Caco-2 (cell line): ENCODE measurements at regions not wholly inside any gene's neighbourhood (a gene's known extent, or its start where the extent isn't known, plus 50 kb on each side); places are given as distances from the start of the nearest gene placed in this dataset.

Experiments
- BruUV-seq: library from RNA; stranded (reverse); fragments of 400-500 nt; replicated peaks from 2 replicates; lab custom pipeline; 2021; lab: Mats Ljungman, UMichigan
- CTCF ChIA-PET: fragments of 300-600 bp; sonication (Branson Sonifier 250); formaldehyde crosslinking; loops from one replicate; lab custom pipeline; 2022; ENCODE audit warnings: antibody characterized with exemption; lab: Charles Lee
- POLR2A ChIA-PET: fragments of 300-600 bp; sonication (Branson Sonifier 250); formaldehyde crosslinking; loops from one replicate; lab custom pipeline; 2022; ENCODE audit warnings: antibody characterized with exemption; lab: Charles Lee
- DNase-seq, 2 experiments: peaks; one replicate each; pipeline versions ENCODE4 v3.0.0 to v3.0.0-alpha.2; 2020 to 2022
- H3K27me3 ChIP-seq: replicated peaks from 2 replicates; pipeline ENCODE4 v1.6.0; 2011; ENCODE audit warnings: low read length; ENCODE audit not compliant: control insufficient read depth, insufficient read depth
- H3K36me3 ChIP-seq: 2 replicates; pipeline ENCODE4 v1.5.1; 2011; ENCODE audit warnings: low read length; ENCODE audit not compliant: control insufficient read depth, insufficient read depth
- H3K4me1 ChIP-seq: fragments of 250-450 bp; sonication (Bioruptor Pico); 2 replicates; pipeline ENCODE4 v1.5.1; 2020; ENCODE audit warnings: mild to moderate bottlenecking
- H3K4me3 ChIP-seq: 2 replicates; pipeline ENCODE4 v1.5.1; 2011; ENCODE audit warnings: low read depth, mild to moderate bottlenecking, control low read depth, low read length
- H3K9me3 ChIP-seq: fragments of 250-450 bp; sonication (Bioruptor Pico); 2 replicates; pipeline ENCODE4 v1.5.1; 2020; ENCODE audit warnings: mild to moderate bottlenecking, moderate library complexity
- H3K27ac Mint-ChIP-seq: one replicate; pipeline ENCODE4 v1.8.0; 2022; ENCODE audit warnings: mixed read lengths; ENCODE audit not compliant: unreplicated experiment
- H3K27me3 Mint-ChIP-seq: one replicate; pipeline ENCODE4 v1.8.0; 2022; ENCODE audit warnings: mixed read lengths; ENCODE audit not compliant: insufficient read depth, unreplicated experiment
- H3K36me3 Mint-ChIP-seq: one replicate; pipeline ENCODE4 v1.8.0; 2022; ENCODE audit warnings: mild to moderate bottlenecking, mixed read lengths; ENCODE audit not compliant: insufficient read depth, unreplicated experiment
- H3K4me1 Mint-ChIP-seq: one replicate; pipeline ENCODE4 v1.8.0; 2022; ENCODE audit warnings: low read depth, mixed read lengths; ENCODE audit not compliant: unreplicated experiment
- H3K4me3 Mint-ChIP-seq: one replicate; pipeline ENCODE4 v1.8.0; 2022; ENCODE audit warnings: mild to moderate bottlenecking, moderate library complexity, mixed read lengths; ENCODE audit not compliant: unreplicated experiment
- H3K9me3 Mint-ChIP-seq: one replicate; pipeline ENCODE4 v1.8.0; 2022; ENCODE audit warnings: mixed read lengths; ENCODE audit not compliant: unreplicated experiment
- CTCF ChIP-seq, 2 experiments: fragments of 200-600 bp in 1 of 2; IDR thresholded peaks; 1 replicate in 1 of 2; 2 replicates in 1 of 2; pipeline versions ENCODE4 v1.5.1 to v1.8.0; 2011 to 2022; ENCODE audit warnings: antibody characterized with exemption in 1 of 2, control low read depth in 1 of 2, inconsistent platforms in 1 of 2, low read depth in 1 of 2, low read length in 1 of 2, mild to moderate bottlenecking in 1 of 2, moderate library complexity in 1 of 2; ENCODE audit not compliant: insufficient read depth in 1 of 2, severe bottlenecking in 1 of 2, unreplicated experiment in 1 of 2
- intact Hi-C: fragments of 100-400 bp; cut with micrococcal nuclease; formaldehyde crosslinking; loops from one replicate; pipeline ENCODE4 v1.10.0; 2022; ENCODE audit not compliant: unreplicated experiment

- Histone ChIP-seq H3K9me3 (no peaks in the 10 kb centered on the region; the same call in 1 of the 2 replicates), H3K4me3 (no peak overlapping the region), H3K36me3 (no peaks in the 10 kb centered on the region), H3K27me3 (no peaks in the 10 kb centered on the region), H3K4me1 (no peaks in the 10 kb centered on the region)
- H3K27me3 Mint-ChIP-seq: peaks cover 7% of the 10 kb centered on the region
- POLR2A ChIA-PET: no interaction called here
- no peaks in the 10 kb centered on the region for H3K36me3 Mint-ChIP-seq
- no peak overlapping the region for H3K27ac Mint-ChIP-seq
- BruUV-seq: no TSS peak
- no peak for TF ChIP-seq CTCF (IDR thresholded peaks at IDR 0.05; ENCODE audit: insufficient read depth in 1 of 2, low read depth in 1 of 2, low read length in 1 of 2, severe bottlenecking in 1 of 2, unreplicated experiment in 1 of 2)
- no peaks in the 10 kb centered on the region for H3K9me3 Mint-ChIP-seq
- H3K4me1 Mint-ChIP-seq: no peaks in the 10 kb centered on the region
- CTCF ChIA-PET: no interaction called here
- intact Hi-C loops: no loop called here
- no peak for DNase-seq
- no peak overlapping the region for H3K4me3 Mint-ChIP-seq
Observed at GRCh38 chr2:239869272-239870155, 155.6 kb downstream of the NDUFA10 start.

- peaks cover 2% of the 10 kb centered on the region for H3K27me3 Mint-ChIP-seq
- Histone ChIP-seq H3K4me3 (no peak overlapping the region), H3K36me3 (no peaks in the 10 kb centered on the region), H3K9me3 (no peaks in the 10 kb centered on the region; the same call in 1 of the 2 replicates), H3K27me3 (no peaks in the 10 kb centered on the region), H3K4me1 (no peaks in the 10 kb centered on the region)
- POLR2A ChIA-PET: no interaction called here
- H3K4me3 Mint-ChIP-seq: no peak overlapping the region
- intact Hi-C loops: no loop called here
- H3K4me1 Mint-ChIP-seq: no peaks in the 10 kb centered on the region
- TF ChIP-seq CTCF (IDR thresholded peaks at IDR 0.05; ENCODE audit: insufficient read depth in 1 of 2, low read depth in 1 of 2, low read length in 1 of 2, severe bottlenecking in 1 of 2, unreplicated experiment in 1 of 2): no peak
- CTCF ChIA-PET: no interaction called here
- no peak for DNase-seq
- no peaks in the 10 kb centered on the region for H3K9me3 Mint-ChIP-seq
- H3K36me3 Mint-ChIP-seq: no peaks in the 10 kb centered on the region
- no TSS peak for BruUV-seq
- no peak overlapping the region for H3K27ac Mint-ChIP-seq
Observed at GRCh38 chr2:239868556-239869181, 156.5 kb downstream of the NDUFA10 start.

GRCh38 chr2:239866778-239867177 lies 158.4 kb downstream of the NDUFA10 start:
- H3K4me3 ChIP-seq: no peak overlapping the region
- CTCF ChIA-PET: no interaction called here
- Mint-ChIP-seq H3K4me1 (no peaks in the 10 kb centered on the region), H3K4me3 (no peak overlapping the region), H3K9me3 (no peaks in the 10 kb centered on the region), H3K27me3 (peaks cover 2% of the 10 kb centered on the region), H3K36me3 (no peaks in the 10 kb centered on the region), H3K27ac (no peak overlapping the region)
- intact Hi-C loops: no loop called here
- no peaks in the 10 kb centered on the region for H3K4me1 ChIP-seq
- no peaks in the 10 kb centered on the region for H3K27me3 ChIP-seq
- H3K36me3 ChIP-seq: no peaks in the 10 kb centered on the region
- no peak for TF ChIP-seq CTCF (IDR thresholded peaks at IDR 0.05; ENCODE audit: insufficient read depth in 1 of 2, low read depth in 1 of 2, low read length in 1 of 2, severe bottlenecking in 1 of 2, unreplicated experiment in 1 of 2)
- H3K9me3 ChIP-seq: no peaks in the 10 kb centered on the region; the same call in 1 of the 2 replicates
- DNase-seq: no peak
- POLR2A ChIA-PET: no interaction called here
- BruUV-seq: no TSS peak
